Liver (tissue), 7 donors: ENCODE measurements at regions not wholly inside any gene's neighbourhood (a gene's known extent, or its start where the extent isn't known, plus 50 kb on each side); places are given as distances from the start of the nearest gene placed in this dataset.

Experiments used
- DNase-seq: peaks from one replicate; pipeline ENCODE4 v3.0.0-alpha.2; 2017; ENCODE audit warnings: low spot score
- H3K27ac ChIP-seq, 2 donors: one replicate each; pipeline ENCODE4 v1.7.0; 2013; ENCODE audit warnings: inconsistent platforms in 2 of 2, low read length in 2 of 2, control low read depth in 1 of 2, low read depth in 1 of 2, mild to moderate bottlenecking in 1 of 2
- H3K27me3 ChIP-seq, 4 donors: one replicate each; pipeline versions ENCODE4 v1.6.1 to v1.7.0; 2013; ENCODE audit warnings: low read length in 3 of 4, inconsistent platforms in 1 of 4, mild to moderate bottlenecking in 1 of 4, moderate library complexity in 1 of 4; ENCODE audit not compliant: control insufficient read depth in 4 of 4, insufficient read depth in 4 of 4
- H3K36me3 ChIP-seq, 4 donors: one replicate each; pipeline versions ENCODE4 v1.6.1 to v1.7.0; 2013; ENCODE audit warnings: low read length in 3 of 4, mild to moderate bottlenecking in 3 of 4, low read depth in 1 of 4, moderate library complexity in 1 of 4; ENCODE audit not compliant: control insufficient read depth in 4 of 4, insufficient read depth in 3 of 4
- H3K4me1 ChIP-seq, 4 donors: one replicate each; pipeline versions ENCODE4 v1.6.1 to v1.7.0; 2013; ENCODE audit warnings: low read length in 3 of 4, mild to moderate bottlenecking in 3 of 4, moderate library complexity in 1 of 4; ENCODE audit not compliant: control insufficient read depth in 4 of 4, insufficient read depth in 4 of 4
- H3K4me3 ChIP-seq, 3 donors: one replicate each; pipeline versions ENCODE4 v1.6.1 to v1.7.0; 2013; ENCODE audit warnings: low read length in 3 of 3, control low read depth in 1 of 3, low read depth in 1 of 3, mild to moderate bottlenecking in 1 of 3
- H3K9ac ChIP-seq, 2 donors: one replicate each; pipeline ENCODE4 v1.7.0; 2013; ENCODE audit warnings: low read length in 2 of 2, mild to moderate bottlenecking in 2 of 2, moderate library complexity in 2 of 2, control low read depth in 1 of 2, low read depth in 1 of 2
- H3K9me3 ChIP-seq, 4 donors: one replicate each; pipeline versions ENCODE4 v1.6.1 to v1.7.0; 2013; ENCODE audit warnings: low read length in 3 of 4; ENCODE audit not compliant: control insufficient read depth in 4 of 4
- EGR1 ChIP-seq, 2 donors: IDR thresholded peaks; 2 replicates each; pipeline ENCODE4 v1.6.1; 2016 to 2018; ENCODE audit warnings: antibody characterized with exemption in 2 of 2, low read depth in 2 of 2
- FOXA1 ChIP-seq: IDR thresholded peaks from 2 replicates; pipeline ENCODE4 v1.6.1; 2016; ENCODE audit warnings: antibody characterized with exemption
- FOXA2 ChIP-seq: IDR thresholded peaks from 2 replicates; pipeline ENCODE4 v1.6.1; 2016; ENCODE audit warnings: antibody characterized with exemption
- GABPA ChIP-seq, 2 donors: IDR thresholded peaks in 1 of 2; conservative IDR thresholded peaks in 1 of 2; 2 replicates each; pipeline ENCODE4 v1.6.1; 2016; ENCODE audit warnings: antibody characterized with exemption in 2 of 2, mild to moderate bottlenecking in 1 of 2, moderate library complexity in 1 of 2
- HNF4A ChIP-seq, 2 donors: conservative IDR thresholded peaks; 2 replicates each; pipeline ENCODE4 v1.6.1; 2016; ENCODE audit warnings: antibody characterized with exemption in 2 of 2, mild to moderate bottlenecking in 2 of 2
- HNF4G ChIP-seq: IDR thresholded peaks from 2 replicates; pipeline ENCODE4 v1.6.1; 2016; ENCODE audit warnings: antibody characterized with exemption
- JUND ChIP-seq, 2 donors: IDR thresholded peaks; 2 replicates each; pipeline ENCODE4 v1.6.1; 2016; ENCODE audit warnings: antibody characterized with exemption in 2 of 2
- MAX ChIP-seq: IDR thresholded peaks from 2 replicates; pipeline ENCODE4 v1.6.1; 2016; ENCODE audit warnings: antibody characterized with exemption
- RAD21 ChIP-seq, 2 donors: IDR thresholded peaks; 2 replicates each; pipeline ENCODE4 v1.6.1; 2016; ENCODE audit warnings: antibody characterized with exemption in 2 of 2, mild to moderate bottlenecking in 2 of 2
- REST ChIP-seq: IDR thresholded peaks from 2 replicates; pipeline ENCODE4 v1.6.1; 2016; ENCODE audit warnings: antibody characterized with exemption, mild to moderate bottlenecking
- RXRA ChIP-seq, 2 donors: IDR thresholded peaks; 2 replicates each; pipeline ENCODE4 v1.6.1; 2017 to 2018; ENCODE audit warnings: antibody characterized with exemption in 2 of 2, mild to moderate bottlenecking in 1 of 2
- SP1 ChIP-seq: IDR thresholded peaks from 2 replicates; pipeline ENCODE4 v1.6.1; 2018; ENCODE audit warnings: antibody characterized with exemption, mild to moderate bottlenecking
- TAF1 ChIP-seq: conservative IDR thresholded peaks from 2 replicates; pipeline ENCODE4 v1.6.1; 2016; ENCODE audit warnings: antibody characterized with exemption, mild to moderate bottlenecking
- YY1 ChIP-seq: IDR thresholded peaks from 2 replicates; pipeline ENCODE4 v1.6.1; 2016; ENCODE audit warnings: antibody characterized with exemption, mild to moderate bottlenecking
- ZBTB33 ChIP-seq: IDR thresholded peaks from 2 replicates; pipeline ENCODE4 v1.6.1; 2016; ENCODE audit warnings: antibody characterized with exemption
- WGBS: extraction: QIAGEN DNeasy Blood & Tissue Kit; methylation state at CpG from one replicate; pipeline ENCODE4 v1.1.7; 2013; 5-methylcytosine and 5-hydroxymethylcytosine counted together
- donor health status: healthy.
- donor health status: healthy.
- donor health status: healthy.
- donor health status: healthy.

GRCh38 chr2:82591718-82592117 lies 1867.4 kb downstream of the SUCLG1 start:
- no peaks in the 10 kb centered on the region for H3K4me1 ChIP-seq
- no peak overlapping the region for H3K4me3 ChIP-seq
- no peaks in the 10 kb centered on the region for H3K9me3 ChIP-seq
- H3K9ac ChIP-seq = no peak overlapping the region
- no peaks in the 10 kb centered on the region for H3K36me3 ChIP-seq
- H3K27ac ChIP-seq = no peak overlapping the region
- no peaks in the 10 kb centered on the region for H3K27me3 ChIP-seq
- no peak for DNase-seq
- TF ChIP-seq RAD21 (IDR thresholded peaks at IDR 0.05) = no peak
- TF ChIP-seq EGR1 (IDR thresholded peaks at IDR 0.05; ENCODE audit: low read depth in 2 of 2) = no peak
- no peak for TF ChIP-seq SP1
- 56% methylated on average over 3 of the region's 3 CpGs for WGBS

GRCh38 chr2:82576656-82577055 lies 1882.4 kb downstream of the SUCLG1 start:
- peaks cover 0 to 2% (median 0%) of the 10 kb centered on the region in 4 donors for H3K9me3 ChIP-seq

GRCh38 chr2:82539280-82539621 lies 1919.8 kb downstream of the SUCLG1 start:
- peaks cover 0 to 1% (median 0%) of the 10 kb centered on the region in 4 donors for H3K27me3 ChIP-seq
- no peak overlapping the region for H3K4me3 ChIP-seq
- H3K27ac ChIP-seq = no peak overlapping the region
- no peak for DNase-seq
- no peaks in the 10 kb centered on the region for H3K36me3 ChIP-seq
- no peaks in the 10 kb centered on the region for H3K4me1 ChIP-seq
- no peak overlapping the region for H3K9ac ChIP-seq
- H3K9me3 ChIP-seq = no peaks in the 10 kb centered on the region
- WGBS = 65% methylated on average over 3 of the region's 3 CpGs
- TF ChIP-seq HNF4G (no peak), FOXA2 (no peak), ZBTB33 (no peak), TAF1 (no peak), JUND (IDR thresholded peaks at IDR 0.05) (no peak), REST (no peak), RXRA (IDR thresholded peaks at IDR 0.05) (no peak), RAD21 (IDR thresholded peaks at IDR 0.05) (no peak), EGR1 (IDR thresholded peaks at IDR 0.05; ENCODE audit: low read depth in 2 of 2) (no peak), MAX (no peak), SP1 (no peak), GABPA (IDR thresholded peaks at IDR 0.05 in 1 of 2, conservative IDR thresholded peaks at IDR 0.05 in 1 of 2) (no peak)

More at GRCh38 chr2:82576656-82577055, 1882.4 kb downstream of the SUCLG1 start:
- H3K36me3 ChIP-seq = no peaks in the 10 kb centered on the region
- H3K4me1 ChIP-seq = no peaks in the 10 kb centered on the region
- no peaks in the 10 kb centered on the region for H3K27me3 ChIP-seq
- no peak overlapping the region for H3K4me3 ChIP-seq
- no peak overlapping the region for H3K9ac ChIP-seq
- TF ChIP-seq YY1 (no peak), ZBTB33 (no peak), FOXA1 (no peak), TAF1 (no peak), JUND (IDR thresholded peaks at IDR 0.05) (no peak), RXRA (IDR thresholded peaks at IDR 0.05) (no peak), HNF4A (conservative IDR thresholded peaks at IDR 0.05) (no peak), FOXA2 (no peak), SP1 (no peak)
- H3K27ac ChIP-seq = no peak overlapping the region
- DNase-seq = no peak
